NT2/D1 (cell line): ENCODE measurements at regions not wholly inside any gene's neighbourhood (a gene's known extent, or its start where the extent isn't known, plus 50 kb on each side); places are given as distances from the start of the nearest gene placed in this dataset.
"Not testable (repeated sequence)": the region's sequence is repeated elsewhere in the genome, so short reads cannot be mapped to it uniquely, and the experiment has no call there.

Experiments used
- SUZ12 ChIP-seq: IDR thresholded peaks from 2 replicates; pipeline ENCODE4 v1.6.1; 2011; ENCODE audit not compliant: insufficient read length, insufficient read depth; ENCODE audit errors: extremely low read depth
- ZNF274 ChIP-seq: IDR thresholded peaks from 2 replicates; pipeline ENCODE4 v1.6.1; 2011; ENCODE audit warnings: mild to moderate bottlenecking, low read depth, low read length

DNA sequence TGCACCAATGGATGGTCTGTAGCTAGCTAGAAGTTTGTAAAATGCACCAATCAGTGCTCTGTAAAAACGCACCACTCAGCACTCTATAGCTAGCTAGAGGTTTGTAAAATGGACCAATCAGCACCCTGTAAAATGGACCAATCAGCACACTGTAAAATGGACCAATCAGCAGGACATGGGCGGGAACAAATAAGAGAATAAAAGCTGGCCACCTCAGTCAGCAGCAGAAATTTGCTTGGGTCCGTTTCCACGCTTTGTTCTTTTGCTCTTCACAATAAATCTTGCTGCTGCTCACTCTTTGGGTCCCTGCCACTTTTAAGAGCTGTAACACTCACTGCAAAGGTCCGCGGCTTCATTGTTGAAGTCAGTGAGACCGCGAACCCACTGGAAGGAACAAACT, 109.5 kb downstream of the AKAP11 start:
- TF ChIP-seq SUZ12, ZNF274: not testable (repeated sequence)
